HG02938 (cell line): ENCODE measurements at regions not wholly inside any gene's neighbourhood (a gene's known extent, or its start where the extent isn't known, plus 50 kb on each side); places are given as distances from the start of the nearest gene placed in this dataset.
A peak's percentile ranks its signal among the peaks of the same experiment; 100 is the strongest.

Experiments used
- ATAC-seq: cut with Tn5 transposase; IDR thresholded peaks from one replicate; pipeline ENCODE4 v1.9.1; 2021; ENCODE audit warnings: mild to moderate bottlenecking, moderate library complexity; ENCODE audit not compliant: unreplicated experiment

DNA sequence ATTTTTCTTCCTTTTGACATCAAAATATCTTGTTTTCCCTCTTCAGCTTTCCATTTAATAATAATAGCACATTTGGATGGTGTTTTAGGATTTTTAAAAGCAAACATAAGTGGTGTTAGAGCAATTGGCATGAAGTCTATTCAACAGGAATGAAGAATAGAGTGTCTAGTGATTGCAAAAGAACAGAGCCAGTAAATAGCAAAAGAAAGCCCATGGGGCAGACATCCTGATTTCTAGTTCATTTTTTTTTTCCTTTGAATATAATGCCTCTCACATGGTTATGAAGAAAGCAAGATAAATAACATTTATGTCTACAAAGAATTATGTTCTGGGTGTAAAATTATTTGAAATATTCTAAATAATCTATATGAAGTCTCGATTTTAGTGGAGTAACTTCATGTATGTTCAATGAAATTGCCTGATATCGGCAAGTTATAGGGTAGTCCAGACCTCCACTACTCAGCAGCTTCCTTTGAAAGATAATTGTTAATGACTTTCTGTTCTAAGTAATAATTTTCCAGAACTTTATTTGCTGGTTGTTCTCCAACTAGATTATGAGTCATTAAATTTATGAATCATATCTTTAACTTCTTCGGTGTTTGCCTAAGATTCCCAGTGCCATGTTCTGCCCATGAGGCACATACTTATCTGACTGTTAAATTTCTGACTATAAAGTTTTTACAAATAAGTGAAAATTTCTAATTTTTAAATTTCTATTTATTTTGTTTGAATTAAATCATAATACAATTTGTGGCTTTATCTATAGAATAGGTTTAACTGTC, 587.9 kb downstream of the TLL1 start:
- ATAC-seq: no peak

DNA sequence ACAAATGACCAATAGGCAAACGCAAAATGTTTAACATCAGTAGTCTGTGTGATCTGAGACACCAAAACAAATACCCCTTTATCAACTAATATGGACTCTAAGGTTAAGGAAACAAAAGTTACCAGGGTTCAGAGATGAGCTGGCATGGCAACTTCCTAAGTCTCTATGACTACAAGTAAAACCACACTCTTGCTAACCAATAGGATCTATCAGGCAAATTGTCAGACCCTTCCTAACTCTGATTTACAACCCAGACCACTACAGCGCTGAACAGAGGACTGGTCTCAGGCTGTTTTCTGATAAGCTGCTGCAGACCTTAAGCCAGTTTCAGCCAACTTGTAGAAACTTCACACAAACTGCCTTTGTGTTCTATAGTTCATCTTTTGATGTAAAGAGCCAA, 608.0 kb downstream of the TLL1 start:
- no peak for ATAC-seq

DNA sequence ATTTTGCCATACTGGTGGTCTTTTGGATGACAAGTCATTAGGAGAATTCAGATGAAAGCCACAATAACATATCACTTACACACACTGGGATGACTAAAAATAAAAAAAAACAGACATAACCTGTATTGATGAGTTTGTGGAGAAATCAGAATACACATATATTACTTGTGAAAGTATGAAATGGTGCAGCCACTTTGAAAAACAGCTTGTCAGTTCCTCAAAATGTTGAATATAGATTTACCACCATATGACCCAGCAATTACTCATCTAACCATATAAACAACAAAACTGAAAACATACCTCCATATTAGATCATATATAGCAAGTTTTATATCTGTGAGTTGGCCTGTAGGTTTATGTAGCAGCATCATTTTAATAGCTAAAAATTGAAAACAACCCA, 608.7 kb downstream of the TLL1 start:
- no peak for ATAC-seq

DNA sequence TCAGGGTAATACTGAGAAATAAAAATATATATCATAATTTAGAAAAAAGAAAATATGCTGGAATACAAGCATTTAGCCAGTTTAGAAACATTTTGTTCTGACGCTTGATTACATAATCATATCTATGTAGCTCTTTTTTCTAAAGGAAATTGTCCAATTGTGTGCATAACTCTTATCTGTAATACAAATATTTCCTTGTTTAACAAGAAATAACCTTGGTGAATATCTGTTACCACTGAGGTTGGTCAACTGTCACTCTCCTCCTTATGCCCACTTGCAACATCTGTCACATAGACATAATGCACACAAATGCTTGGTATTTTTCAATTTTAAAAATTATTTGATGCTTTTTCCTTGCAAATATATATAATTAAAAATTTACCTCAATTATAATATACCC, 609.7 kb downstream of the TLL1 start:
- ATAC-seq: no peak

DNA sequence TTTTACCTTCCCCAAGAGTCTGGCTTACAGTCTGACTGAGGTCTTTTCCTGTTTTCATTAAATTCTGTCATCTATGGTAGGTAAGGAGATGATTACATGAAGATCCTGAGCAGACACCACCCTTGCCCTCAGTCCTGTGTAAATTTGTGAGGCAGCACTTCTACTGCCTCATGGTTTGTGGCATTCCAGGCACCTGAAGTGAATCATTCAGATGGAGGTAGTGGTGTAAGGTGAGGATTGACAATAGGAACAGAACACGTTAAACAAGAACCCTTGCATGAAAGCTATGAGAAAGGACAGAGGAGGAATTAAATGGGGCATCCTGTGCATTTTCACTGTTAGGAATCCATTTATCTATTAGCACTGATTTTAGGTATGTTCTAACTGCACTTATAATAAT, 618.6 kb downstream of the TLL1 start:
- no peak for ATAC-seq

DNA sequence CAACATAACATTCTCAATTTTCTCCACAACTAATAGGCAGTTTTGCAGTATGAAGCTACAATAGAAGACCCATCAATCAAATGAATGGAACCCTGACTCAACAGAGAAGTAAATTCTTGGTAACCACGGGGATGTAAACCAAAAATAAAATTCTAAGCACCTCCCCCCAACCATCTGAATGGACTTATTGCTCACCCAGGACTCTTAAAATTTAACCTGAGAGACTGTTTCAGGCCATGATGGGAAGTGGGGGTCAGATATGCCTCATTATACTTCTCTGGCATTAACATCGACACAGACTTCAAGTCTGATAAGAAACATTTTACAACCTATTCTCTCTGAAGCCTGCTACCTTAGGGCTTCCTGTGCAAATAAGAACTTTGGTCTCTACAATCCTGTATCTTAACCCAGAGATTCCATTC, 620.9 kb downstream of the TLL1 start:
- ATAC-seq: no peak

DNA sequence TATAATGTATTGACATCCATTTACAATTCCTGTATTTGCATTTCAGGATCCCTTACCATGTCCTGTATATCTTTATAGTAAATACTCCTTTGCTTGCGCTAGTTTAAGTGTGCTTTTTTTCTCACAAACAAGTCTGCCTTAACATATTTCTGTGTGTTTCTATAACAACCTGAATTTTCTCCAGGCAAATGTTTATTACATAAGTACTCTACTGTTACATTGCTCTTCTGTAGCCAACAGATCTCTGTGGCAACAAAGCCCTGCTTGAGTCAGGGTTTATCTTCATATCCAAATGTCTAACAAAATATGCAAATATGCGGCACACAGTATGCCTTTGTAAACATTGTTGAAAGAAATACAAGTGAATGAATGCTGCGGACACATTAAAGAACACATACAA, 625.5 kb downstream of the TLL1 start:
- no peak for ATAC-seq

DNA sequence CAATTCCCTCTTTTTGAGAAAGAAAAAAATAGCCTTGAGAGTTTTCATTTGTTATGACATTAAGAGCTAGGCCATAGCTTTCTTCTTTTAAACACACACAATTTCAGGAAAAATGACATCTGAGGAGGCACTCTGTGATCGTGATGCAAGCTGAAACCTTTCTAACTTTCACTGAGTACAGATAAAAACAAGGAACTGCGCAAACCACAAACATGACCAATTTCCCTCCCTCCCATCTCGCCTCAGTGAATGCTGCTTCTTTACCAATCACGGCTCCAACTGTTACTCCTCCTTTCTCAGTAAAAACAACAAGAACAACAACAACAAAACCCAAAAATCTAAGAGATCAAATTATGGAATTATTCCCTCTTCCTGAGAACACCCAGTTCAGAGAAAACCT, 626.8 kb downstream of the TLL1 start:
- ATAC-seq: no peak

DNA sequence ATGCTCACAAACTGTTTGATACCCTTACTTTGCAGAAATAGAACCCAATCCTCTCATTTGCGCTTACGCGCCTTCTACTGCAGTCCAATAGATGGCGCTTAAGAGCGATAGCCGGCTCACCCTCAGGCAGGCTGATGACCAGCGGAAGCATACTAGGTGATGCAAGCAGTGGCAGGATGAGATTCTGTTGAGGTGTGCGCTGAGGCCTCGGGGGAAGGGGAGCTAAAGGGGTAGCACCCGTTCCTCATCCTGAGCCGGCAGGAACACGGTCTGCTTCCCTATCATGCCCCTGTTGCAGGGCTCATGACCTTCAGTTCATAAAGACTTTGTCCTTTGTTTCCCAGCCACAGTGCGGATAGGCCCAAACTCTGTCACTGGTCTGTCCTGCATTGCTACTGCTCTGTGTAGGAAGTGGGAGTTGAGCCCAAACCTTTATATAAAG, 628.9 kb downstream of the TLL1 start:
- ATAC-seq: peak; percentile 67

DNA sequence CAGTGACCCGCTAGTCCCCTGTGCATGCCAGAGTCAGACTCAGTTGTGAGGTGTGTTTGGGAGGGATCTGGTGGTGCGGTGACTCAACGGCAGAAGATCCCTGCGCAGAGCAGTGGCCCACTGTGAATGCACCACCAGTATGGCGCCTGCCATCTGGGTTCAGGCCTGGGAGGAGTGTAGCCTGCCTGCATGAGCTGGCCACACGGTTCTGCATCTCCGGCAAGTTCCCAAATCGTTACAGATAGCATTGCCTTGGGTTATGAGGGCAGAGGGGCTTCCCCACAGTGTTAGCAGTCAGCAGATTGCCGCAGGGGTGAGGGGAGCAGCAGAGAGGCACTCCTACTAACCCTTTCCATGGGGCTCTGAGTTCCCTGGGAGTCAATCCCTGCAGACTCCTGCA, 629.6 kb downstream of the TLL1 start:
- no peak for ATAC-seq

DNA sequence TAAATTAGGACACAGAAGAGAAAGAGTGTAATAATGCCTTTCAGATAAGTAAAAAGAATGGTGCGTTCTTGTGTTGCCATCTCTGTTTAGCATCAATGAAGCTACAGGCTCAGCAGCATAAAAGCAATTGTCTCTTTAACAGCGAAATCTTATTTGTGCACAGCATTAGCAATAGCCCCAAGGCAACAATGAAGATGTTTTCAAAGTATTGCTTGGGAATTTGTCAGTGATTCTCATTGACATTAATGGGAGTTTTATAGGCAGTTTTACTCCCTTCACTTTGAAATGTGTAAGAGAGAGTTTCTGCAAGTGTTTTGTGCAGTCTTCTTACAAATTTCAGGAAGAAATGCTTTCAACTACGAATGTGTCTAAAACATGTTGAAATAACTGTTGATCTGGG, 633.0 kb downstream of the TLL1 start:
- no peak for ATAC-seq

DNA sequence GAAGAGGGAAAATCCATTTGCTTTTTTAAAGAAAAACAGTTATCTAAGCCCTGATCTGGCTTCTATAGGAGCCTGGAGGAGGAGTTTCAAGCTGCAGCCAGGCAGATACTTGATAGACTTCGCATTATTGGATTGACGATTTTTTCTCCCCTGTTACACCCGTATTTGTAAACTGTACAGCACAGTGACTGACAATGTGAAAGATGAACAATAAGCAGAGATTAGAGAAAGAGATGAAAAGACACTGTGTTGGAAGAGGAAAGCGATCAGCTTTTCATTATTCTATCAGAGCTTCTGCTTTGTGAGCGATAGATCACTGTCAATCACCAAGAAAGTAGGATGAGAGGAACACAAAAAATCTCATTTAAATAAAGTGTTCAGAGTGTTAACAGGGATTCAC, 639.2 kb downstream of the TLL1 start:
- ATAC-seq: no peak

DNA sequence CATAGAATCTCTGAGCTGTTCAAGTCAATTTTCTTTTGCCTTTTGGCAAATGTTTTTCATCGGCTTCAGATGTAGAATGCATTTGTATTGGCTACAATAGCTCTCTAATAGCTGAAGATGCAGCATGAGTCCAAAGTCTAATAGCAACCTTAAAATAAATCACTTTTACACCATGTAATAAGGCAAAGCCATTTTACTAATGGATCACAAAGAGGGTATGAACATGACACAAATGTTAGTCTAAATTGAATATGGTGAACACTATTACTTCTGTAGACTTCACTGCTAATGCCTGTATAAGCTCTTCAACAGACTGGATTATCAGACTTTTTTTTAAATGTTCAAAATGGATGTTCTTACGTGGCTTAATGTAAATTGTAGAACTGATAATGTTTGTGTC, 645.3 kb downstream of the TLL1 start:
- no peak for ATAC-seq

DNA sequence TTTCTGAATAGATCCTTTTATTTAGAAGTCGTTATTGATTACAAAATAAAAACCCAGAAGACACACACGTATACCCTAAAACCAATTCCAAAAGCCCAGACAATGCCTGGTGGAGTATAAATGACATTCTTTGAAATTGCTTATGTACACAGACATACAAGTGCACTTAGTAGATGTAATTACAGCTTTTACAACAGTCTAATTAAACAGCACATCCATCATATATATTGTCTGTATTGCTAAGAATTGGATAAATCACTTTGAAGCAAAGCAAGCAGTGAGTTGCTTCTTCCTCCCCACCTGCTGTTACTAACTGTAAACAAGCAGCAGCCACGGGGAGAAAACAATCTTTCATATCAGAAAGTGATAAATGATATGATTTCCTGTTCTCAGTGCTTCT, 645.7 kb downstream of the TLL1 start:
- no peak for ATAC-seq

DNA sequence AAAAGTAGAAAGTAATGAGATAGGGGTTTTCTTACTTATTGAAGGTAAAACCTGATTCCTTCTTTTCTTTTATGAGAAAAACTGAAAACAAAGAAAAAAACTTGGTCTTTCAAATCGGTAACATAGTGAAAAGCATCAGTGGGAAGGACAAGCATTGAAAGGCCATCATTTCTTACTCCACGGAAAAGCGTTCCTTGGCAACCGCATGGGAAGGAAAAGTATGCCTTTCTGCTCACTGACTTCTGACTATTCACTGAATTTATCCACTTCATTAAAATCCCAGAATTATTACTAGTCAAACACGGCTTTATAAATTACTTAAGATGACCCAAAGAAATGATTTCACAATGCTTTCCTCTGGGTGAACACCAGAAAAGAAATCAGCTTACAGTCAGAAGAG, 646.7 kb downstream of the TLL1 start:
- no peak for ATAC-seq

DNA sequence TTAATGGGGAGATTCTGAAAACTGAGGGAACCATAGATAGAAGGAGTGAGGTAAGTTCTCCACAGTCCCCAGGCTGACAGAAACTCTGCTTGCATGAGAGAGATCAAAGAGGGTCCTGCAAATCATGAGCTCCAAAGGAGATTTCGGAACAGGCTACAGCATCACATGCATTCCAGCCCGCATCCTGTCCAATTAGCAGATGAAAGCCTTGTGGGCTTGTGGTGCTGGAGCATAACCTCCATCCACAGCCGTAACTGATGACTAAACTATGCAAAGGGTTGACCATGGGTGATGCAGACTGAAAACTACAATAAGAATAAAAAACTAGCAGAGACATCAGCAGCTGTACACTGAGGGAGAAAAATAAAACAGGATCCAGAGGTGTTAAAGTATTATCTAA, 654.5 kb downstream of the TLL1 start:
- no peak for ATAC-seq

DNA sequence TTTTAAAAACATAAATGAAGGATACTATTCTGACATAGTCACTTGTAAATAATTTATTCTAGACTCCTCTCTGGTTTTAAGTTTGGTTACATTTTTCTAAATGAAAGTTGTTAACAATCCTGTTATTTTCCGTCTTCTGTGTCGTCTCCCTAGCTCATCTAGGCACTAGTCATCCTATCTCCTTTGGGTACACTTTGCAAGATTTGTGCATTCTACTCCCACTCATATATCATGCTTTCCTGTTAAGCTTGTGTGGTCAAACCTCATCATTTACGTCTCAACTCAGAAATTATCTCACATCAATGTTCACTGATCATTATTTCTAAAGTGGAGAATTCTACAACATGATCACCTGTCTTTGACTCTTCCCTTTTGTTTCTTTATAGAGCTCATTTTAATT, 658.7 kb downstream of the TLL1 start:
- no peak for ATAC-seq

DNA sequence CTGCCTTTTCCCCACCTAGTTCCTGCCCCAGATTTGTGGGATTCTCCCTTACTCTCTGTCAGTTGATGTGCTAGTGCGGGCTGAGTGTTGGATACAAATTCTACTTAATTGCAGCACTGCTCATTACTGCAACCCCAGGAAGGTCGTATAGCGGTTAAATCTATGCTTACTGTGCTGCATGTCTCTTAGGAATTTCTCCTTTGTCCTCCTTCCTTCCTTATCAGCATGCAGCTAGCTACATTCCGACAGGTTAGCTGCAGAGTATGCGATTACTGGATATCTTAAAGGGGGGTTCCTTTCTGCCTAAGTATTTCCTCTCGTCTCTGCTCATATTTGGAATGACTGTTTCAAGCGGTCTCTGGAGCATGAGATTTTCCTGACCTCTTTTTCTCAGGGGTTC, 662.8 kb downstream of the TLL1 start:
- no peak for ATAC-seq

DNA sequence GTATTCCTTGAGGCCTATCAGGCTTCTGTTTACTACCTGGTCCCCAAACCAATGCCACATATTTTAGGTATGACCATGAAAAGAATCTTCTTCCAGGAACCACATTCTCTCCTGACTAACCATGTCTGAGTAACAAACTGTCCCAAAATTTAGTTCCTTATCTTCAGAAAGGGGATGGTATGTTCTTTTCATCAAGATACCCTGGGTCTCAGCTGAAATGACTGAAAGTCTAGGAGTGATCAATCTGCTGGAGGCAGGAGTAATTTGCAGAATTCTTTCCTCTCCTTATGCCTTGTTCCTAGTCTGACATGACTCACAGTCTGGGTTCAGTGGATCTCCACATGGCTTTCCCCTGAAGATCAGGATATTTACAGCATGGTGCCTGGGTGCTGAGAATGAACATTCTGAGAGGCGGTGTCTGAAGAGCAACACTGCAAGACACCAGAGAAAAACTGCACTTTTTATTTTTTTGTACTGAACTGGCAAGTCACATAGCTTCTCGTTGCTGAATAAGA, 665.5 kb downstream of the TLL1 start:
- ATAC-seq: no peak

DNA sequence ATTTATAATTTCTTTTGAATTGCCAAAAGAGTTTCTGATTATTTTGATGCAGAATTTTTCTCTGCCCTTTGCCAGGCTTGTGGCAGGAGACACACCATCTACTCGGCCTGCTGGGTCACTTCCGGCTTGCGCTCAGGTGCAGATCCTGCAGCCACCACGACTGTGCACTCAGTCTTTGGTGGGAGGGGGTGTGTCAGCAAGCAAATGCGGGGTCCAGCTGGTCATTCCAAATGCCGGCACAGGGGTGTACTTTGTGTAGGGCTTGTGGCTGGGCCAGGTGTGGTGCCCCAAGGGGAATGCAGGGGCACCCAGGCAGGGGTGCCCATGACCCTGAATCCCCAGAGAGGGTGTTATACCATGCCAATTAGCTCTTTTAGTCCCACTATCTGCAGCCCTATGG, 673.0 kb downstream of the TLL1 start:
- no peak for ATAC-seq

DNA sequence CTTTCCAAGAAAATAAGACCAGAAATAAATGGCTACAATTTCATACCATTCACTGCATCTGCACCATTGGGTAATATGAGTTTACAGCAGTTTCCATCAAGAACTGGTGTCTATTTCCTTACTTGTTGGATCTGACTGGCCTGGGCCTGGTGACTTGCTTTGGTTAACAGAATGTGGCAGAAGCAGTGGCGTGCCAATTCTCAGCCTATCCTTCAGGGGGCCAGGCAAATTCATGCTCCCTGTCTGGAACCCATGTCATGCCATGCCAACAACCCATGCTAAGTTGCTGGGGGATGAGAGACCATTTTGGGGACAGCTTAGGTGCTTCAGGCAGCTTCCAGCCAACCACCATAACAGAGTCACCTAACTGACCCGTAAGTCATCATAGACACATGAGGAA, 656.7 kb downstream of the SPOCK3 start:
- no peak for ATAC-seq

DNA sequence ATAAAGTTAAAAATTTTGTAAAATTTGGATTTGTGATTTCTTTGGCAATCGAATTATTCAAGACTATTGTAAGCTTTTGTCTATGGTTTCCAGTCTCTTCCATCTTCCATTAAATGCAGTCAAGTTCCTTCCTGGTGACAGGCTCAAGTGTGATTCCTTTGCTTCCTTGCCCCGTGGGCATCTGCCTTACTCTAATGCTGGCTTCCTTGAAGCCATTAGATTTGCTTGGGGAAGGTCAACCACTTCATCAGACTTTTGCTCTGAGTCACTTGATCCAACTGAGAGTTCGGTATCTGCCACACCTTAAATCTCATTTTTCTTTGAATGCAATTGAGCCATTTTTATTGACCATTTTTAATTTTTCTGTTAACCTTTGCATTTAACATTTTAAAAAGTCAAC, 648.8 kb downstream of the SPOCK3 start:
- ATAC-seq: no peak

DNA sequence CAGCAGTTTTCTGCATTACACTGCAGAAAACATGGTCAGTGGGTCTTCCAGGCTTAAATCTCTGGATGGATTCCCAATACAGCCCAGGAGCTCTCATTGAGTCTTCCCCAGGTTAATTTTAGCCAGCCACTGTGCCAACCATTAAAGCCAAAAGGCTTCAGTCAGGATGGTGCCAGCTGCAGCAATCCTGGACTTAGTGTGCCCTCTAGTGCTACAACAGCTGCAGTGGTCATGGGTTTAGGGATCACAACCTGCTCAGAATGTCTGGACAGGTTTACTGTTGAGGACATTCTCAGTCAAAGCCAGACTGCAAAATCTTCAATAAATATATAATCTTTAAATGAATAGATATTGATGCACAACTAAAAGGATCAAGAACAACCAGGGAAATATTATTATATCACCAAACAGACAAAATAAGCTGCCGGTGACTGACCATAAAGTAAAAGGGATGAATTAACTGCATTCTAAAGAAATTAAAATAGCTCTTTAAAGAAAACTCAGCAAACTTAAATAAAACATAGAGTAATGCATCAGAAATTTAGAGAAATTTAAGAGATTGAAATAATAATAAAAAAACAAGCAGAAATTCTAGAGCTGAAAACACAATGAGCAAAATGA, 639.9 kb downstream of the SPOCK3 start:
- no peak for ATAC-seq
